B cell (primary cell): ENCODE measurements at regions not wholly inside any gene's neighbourhood (a gene's known extent, or its start where the extent isn't known, plus 50 kb on each side); places are given as distances from the start of the nearest gene placed in this dataset.

Experiments used
- CTCF ChIP-seq: fragments of 200-600 bp; IDR thresholded peaks from one replicate; pipeline ENCODE4 v1.8.0; 2022; ENCODE audit warnings: antibody characterized with exemption, mild to moderate bottlenecking
- EZH2 ChIP-seq: IDR thresholded peaks from 2 replicates; pipeline ENCODE4 v1.6.1; 2012; ENCODE audit warnings: borderline replicate concordance, low read depth, mild to moderate bottlenecking, moderate library complexity, low read length; ENCODE audit not compliant: insufficient read depth, poor library complexity, severe bottlenecking

GRCh38 chr9:89750117-89750791 is 145.4 kb downstream of the GADD45G start:
- TF ChIP-seq CTCF (no peak), EZH2 (no peak)
